SK-N-SH treated with all-trans-retinoic acid at 6 μM for 48 hours (cell line): ENCODE measurements at regions not wholly inside any gene's neighbourhood (a gene's known extent, or its start where the extent isn't known, plus 50 kb on each side); places are given as distances from the start of the nearest gene placed in this dataset.

ENCODE experiments used
- ATAC-seq: fragments of 200-7000 bp; cut with Tn5 transposase; 3 replicates; pipeline ENCODE4 v1.9.1; 2020; ENCODE audit warnings: mild to moderate bottlenecking, moderate library complexity
- ARNTL ChIP-seq: fragments of 450-650 bp; formaldehyde crosslinking; IDR thresholded peaks from 2 replicates; pipeline ENCODE4 v1.5.0; 2020; ENCODE audit warnings: low read depth, mild to moderate bottlenecking, moderate library complexity, borderline replicate concordance
- BACH2 ChIP-seq: fragments of 250-450 bp; sonication (Bioruptor Pico); IDR thresholded peaks from 2 replicates; pipeline ENCODE4 v1.9.0; 2021; ENCODE audit warnings: mild to moderate bottlenecking, borderline replicate concordance
- CSDC2 ChIP-seq: fragments of 250-450 bp; sonication (Bioruptor Pico); IDR thresholded peaks from 2 replicates; pipeline ENCODE4 v1.5.0; 2020; ENCODE audit warnings: mild to moderate bottlenecking, moderate library complexity
- ESRRG ChIP-seq: fragments of 250-450 bp; sonication (Bioruptor Pico); IDR thresholded peaks from 2 replicates; pipeline ENCODE4 v1.6.1; 2021; ENCODE audit warnings: mild to moderate bottlenecking
- GLIS3 ChIP-seq: fragments of 250-450 bp; sonication (Bioruptor Pico); IDR thresholded peaks from 2 replicates; pipeline ENCODE4 v1.5.0; 2020; ENCODE audit warnings: mild to moderate bottlenecking, moderate library complexity
- ISL1 ChIP-seq: fragments of 250-450 bp; sonication (Bioruptor Pico); IDR thresholded peaks from 2 replicates; pipeline ENCODE4 v2.1.2; 2022; ENCODE audit warnings: mild to moderate bottlenecking, moderate library complexity
- OSR1 ChIP-seq: fragments of 250-450 bp; sonication (Bioruptor Pico); IDR thresholded peaks from 2 replicates; pipeline ENCODE4 v1.8.0; 2022; ENCODE audit warnings: moderate library complexity, mild to moderate bottlenecking, inconsistent platforms
- PPARA ChIP-seq: fragments of 250-450 bp; sonication (Bioruptor Pico); IDR thresholded peaks from 2 replicates; pipeline ENCODE4 v1.5.0; 2020; ENCODE audit warnings: mild to moderate bottlenecking, borderline replicate concordance
- RARB ChIP-seq: fragments of 250-450 bp; sonication (Bioruptor Pico); IDR thresholded peaks from 2 replicates; pipeline ENCODE4 v1.8.0; 2021; ENCODE audit warnings: mild to moderate bottlenecking, moderate library complexity
- SNAI2 ChIP-seq: fragments of 250-450 bp; sonication (Bioruptor Pico); IDR thresholded peaks from 2 replicates; pipeline ENCODE4 v1.5.0; 2020; ENCODE audit warnings: mild to moderate bottlenecking, moderate library complexity
- TCF4 ChIP-seq: fragments of 250-450 bp; sonication (Bioruptor Pico); IDR thresholded peaks from 2 replicates; pipeline ENCODE4 v1.8.0; 2021; ENCODE audit warnings: mild to moderate bottlenecking, moderate library complexity, borderline replicate concordance
- TOX ChIP-seq: fragments of 250-450 bp; sonication (Bioruptor Pico); IDR thresholded peaks from 2 replicates; pipeline ENCODE4 v1.8.0; 2021; ENCODE audit warnings: mild to moderate bottlenecking, moderate library complexity, borderline replicate concordance
- ZC3H10 ChIP-seq: fragments of 250-450 bp; sonication (Bioruptor Pico); IDR thresholded peaks from 2 replicates; pipeline ENCODE4 v1.5.1; 2021; ENCODE audit warnings: mild to moderate bottlenecking, moderate library complexity
- ZFP3 ChIP-seq: fragments of 250-450 bp; sonication (Bioruptor Pico); IDR thresholded peaks from 2 replicates; pipeline ENCODE4 v1.5.0; 2020; ENCODE audit warnings: mild to moderate bottlenecking, moderate library complexity
- ZFP30 ChIP-seq: fragments of 450-650 bp; formaldehyde crosslinking; IDR thresholded peaks from 2 replicates; pipeline ENCODE4 v1.5.0; 2022; ENCODE audit warnings: mild to moderate bottlenecking, moderate library complexity
- ZNF565 ChIP-seq: fragments of 450-650 bp; formaldehyde crosslinking; conservative IDR thresholded peaks from 2 replicates; pipeline ENCODE4 v1.5.0; 2020; ENCODE audit warnings: low read depth, mild to moderate bottlenecking, moderate library complexity
- ZNF70 ChIP-seq: fragments of 450-650 bp; formaldehyde crosslinking; IDR thresholded peaks from 2 replicates; pipeline ENCODE4 v1.5.0; 2020; ENCODE audit warnings: mild to moderate bottlenecking, moderate library complexity
- ZNF8 ChIP-seq: fragments of 450-650 bp; formaldehyde crosslinking; IDR thresholded peaks from 2 replicates; pipeline ENCODE4 v1.5.0; 2020; ENCODE audit warnings: mild to moderate bottlenecking, moderate library complexity
- TF ChIP-seq, protein P1 (sequence below): fragments of 250-450 bp; sonication (Bioruptor Pico); IDR thresholded peaks from 2 replicates; pipeline ENCODE4 v1.5.1; 2021; ENCODE audit warnings: mild to moderate bottlenecking, moderate library complexity
- TF ChIP-seq, protein P2 (sequence below): fragments of 250-450 bp; sonication (Bioruptor Pico); IDR thresholded peaks from 2 replicates; pipeline ENCODE4 v1.8.0; 2020; ENCODE audit warnings: mild to moderate bottlenecking, moderate library complexity, borderline replicate concordance
- TF ChIP-seq, protein P3 (sequence below): fragments of 250-450 bp; sonication (Bioruptor Pico); IDR thresholded peaks from 2 replicates; pipeline ENCODE4 v1.5.1; 2020; ENCODE audit warnings: low read depth, mild to moderate bottlenecking, moderate library complexity
- TF ChIP-seq, protein P4 (sequence below): fragments of 250-450 bp; sonication (Bioruptor Pico); IDR thresholded peaks from 2 replicates; pipeline ENCODE4 v1.5.0; 2020; ENCODE audit warnings: mild to moderate bottlenecking, moderate library complexity
- TF ChIP-seq, protein P5 (sequence below): fragments of 250-450 bp; sonication (Bioruptor Pico); IDR thresholded peaks from 2 replicates; pipeline ENCODE4 v1.8.0; 2021; ENCODE audit warnings: low read depth, mild to moderate bottlenecking, moderate library complexity, borderline replicate concordance

DNA sequence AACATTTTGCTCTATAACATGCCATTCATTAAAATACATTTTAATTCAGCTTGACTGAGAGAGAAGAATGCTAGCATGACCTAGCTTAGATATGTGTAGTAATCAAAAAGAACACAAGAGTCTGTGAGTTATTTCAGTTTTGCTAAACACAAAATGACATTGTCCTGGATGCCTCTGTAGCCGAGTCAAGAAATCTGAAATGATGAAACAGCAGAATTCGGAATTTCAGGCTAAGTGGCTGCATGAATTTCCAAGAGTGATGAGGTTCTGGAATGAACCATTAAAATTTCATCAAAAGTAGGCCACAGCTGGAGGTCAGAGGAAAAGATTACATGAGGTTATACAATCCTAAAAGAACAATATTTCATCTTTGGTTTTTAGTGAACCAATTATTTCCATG is 79.1 kb upstream of the CXADR start:
- no peak for TF ChIP-seq SNAI2
- no peak for TF ChIP-seq BACH2 (CRISPR knock-in tag)
- TF ChIP-seq, protein P1, sequence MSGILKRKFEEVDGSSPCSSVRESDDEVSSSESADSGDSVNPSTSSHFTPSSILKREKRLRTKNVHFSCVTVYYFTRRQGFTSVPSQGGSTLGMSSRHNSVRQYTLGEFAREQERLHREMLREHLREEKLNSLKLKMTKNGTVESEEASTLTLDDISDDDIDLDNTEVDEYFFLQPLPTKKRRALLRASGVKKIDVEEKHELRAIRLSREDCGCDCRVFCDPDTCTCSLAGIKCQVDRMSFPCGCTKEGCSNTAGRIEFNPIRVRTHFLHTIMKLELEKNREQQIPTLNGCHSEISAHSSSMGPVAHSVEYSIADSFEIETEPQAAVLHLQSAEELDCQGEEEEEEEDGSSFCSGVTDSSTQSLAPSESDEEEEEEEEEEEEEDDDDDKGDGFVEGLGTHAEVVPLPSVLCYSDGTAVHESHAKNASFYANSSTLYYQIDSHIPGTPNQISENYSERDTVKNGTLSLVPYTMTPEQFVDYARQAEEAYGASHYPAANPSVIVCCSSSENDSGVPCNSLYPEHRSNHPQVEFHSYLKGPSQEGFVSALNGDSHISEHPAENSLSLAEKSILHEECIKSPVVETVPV, result no peak
- TF ChIP-seq, all 23 proteins: peak for 0
- ATAC-seq, result no peak

DNA sequence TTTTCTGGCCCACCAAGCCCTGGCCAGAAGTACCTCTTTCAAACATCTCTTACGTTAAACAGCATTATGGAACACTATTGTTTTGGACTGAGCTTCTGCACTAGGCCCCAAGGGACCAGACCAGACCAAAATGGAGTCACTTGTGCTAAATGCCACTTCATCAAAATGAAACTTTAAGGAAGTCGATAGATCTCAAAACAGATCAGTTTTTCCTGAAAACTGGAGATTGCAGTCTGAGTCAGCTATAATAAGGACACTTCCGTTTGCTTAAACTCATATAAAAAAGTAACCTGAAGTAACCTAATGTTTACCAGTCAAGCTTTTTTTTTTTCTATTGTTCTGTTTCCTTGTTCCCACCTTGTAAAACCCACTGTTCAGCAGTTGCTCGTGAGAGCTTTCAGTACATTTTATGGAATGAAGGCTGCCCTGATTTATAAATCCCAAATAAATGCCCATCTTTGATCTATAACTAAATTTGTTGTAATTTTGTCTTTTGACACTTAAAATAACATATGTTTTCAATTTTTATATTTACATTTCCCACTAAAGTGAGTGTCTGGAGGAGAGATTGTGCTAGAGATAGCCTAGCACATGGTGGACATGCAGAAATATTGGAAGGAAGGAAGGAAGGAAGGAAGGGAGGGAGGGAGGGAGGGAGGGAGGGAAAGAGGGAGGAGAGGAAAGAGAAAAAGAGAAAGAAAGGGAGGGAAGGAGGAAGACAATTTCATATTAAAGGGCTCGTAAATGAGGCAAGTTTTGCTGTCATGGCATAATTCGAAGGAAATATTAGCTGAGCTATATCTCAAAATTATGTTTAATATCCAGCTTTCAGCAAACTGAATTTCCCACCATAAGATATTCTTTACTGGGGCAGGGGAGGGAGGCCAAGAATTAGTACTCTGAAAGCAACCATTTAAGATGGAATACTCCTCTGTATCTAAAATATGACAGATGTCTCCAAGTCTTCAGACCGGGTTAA is 77.0 kb upstream of the CXADR start:
- TF ChIP-seq TCF4, result peak; percentile 60; the same call in 1 of the 2 replicates
- TF ChIP-seq, protein P2, sequence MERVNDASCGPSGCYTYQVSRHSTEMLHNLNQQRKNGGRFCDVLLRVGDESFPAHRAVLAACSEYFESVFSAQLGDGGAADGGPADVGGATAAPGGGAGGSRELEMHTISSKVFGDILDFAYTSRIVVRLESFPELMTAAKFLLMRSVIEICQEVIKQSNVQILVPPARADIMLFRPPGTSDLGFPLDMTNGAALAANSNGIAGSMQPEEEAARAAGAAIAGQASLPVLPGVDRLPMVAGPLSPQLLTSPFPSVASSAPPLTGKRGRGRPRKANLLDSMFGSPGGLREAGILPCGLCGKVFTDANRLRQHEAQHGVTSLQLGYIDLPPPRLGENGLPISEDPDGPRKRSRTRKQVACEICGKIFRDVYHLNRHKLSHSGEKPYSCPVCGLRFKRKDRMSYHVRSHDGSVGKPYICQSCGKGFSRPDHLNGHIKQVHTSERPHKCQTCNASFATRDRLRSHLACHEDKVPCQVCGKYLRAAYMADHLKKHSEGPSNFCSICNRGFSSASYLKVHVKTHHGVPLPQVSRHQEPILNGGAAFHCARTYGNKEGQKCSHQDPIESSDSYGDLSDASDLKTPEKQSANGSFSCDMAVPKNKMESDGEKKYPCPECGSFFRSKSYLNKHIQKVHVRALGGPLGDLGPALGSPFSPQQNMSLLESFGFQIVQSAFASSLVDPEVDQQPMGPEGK (CRISPR knock-in tag), result no peak
- TF ChIP-seq, protein P3, sequence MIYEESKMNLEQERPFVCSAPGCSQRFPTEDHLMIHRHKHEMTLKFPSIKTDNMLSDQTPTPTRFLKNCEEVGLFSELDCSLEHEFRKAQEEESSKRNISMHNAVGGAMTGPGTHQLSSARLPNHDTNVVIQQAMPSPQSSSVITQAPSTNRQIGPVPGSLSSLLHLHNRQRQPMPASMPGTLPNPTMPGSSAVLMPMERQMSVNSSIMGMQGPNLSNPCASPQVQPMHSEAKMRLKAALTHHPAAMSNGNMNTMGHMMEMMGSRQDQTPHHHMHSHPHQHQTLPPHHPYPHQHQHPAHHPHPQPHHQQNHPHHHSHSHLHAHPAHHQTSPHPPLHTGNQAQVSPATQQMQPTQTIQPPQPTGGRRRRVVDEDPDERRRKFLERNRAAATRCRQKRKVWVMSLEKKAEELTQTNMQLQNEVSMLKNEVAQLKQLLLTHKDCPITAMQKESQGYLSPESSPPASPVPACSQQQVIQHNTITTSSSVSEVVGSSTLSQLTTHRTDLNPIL (CRISPR knock-in tag), result no peak
- peak; percentile 81; the same call in 1 of the 2 replicates for TF ChIP-seq SNAI2
- peak; percentile 78; the same call in 1 of the 2 replicates for TF ChIP-seq OSR1 (CRISPR knock-in tag)
- no peak for TF ChIP-seq ZNF8 (CRISPR knock-in tag)
- TF ChIP-seq PPARA (CRISPR knock-in tag), result no peak
- no peak for TF ChIP-seq CSDC2 (CRISPR knock-in tag)
- TF ChIP-seq ZFP30 (CRISPR knock-in tag), result no peak
- peak; percentile 69; the same call in 1 of the 2 replicates for TF ChIP-seq TOX
- TF ChIP-seq ZNF565, result 0 out of 2 replicates have a peak, but pooled peaks have one; percentile 31
- TF ChIP-seq ISL1 (CRISPR knock-in tag), result no peak
- TF ChIP-seq ESRRG (CRISPR knock-in tag), result no peak
- no peak for TF ChIP-seq GLIS3 (CRISPR knock-in tag)
- TF ChIP-seq, protein P4, sequence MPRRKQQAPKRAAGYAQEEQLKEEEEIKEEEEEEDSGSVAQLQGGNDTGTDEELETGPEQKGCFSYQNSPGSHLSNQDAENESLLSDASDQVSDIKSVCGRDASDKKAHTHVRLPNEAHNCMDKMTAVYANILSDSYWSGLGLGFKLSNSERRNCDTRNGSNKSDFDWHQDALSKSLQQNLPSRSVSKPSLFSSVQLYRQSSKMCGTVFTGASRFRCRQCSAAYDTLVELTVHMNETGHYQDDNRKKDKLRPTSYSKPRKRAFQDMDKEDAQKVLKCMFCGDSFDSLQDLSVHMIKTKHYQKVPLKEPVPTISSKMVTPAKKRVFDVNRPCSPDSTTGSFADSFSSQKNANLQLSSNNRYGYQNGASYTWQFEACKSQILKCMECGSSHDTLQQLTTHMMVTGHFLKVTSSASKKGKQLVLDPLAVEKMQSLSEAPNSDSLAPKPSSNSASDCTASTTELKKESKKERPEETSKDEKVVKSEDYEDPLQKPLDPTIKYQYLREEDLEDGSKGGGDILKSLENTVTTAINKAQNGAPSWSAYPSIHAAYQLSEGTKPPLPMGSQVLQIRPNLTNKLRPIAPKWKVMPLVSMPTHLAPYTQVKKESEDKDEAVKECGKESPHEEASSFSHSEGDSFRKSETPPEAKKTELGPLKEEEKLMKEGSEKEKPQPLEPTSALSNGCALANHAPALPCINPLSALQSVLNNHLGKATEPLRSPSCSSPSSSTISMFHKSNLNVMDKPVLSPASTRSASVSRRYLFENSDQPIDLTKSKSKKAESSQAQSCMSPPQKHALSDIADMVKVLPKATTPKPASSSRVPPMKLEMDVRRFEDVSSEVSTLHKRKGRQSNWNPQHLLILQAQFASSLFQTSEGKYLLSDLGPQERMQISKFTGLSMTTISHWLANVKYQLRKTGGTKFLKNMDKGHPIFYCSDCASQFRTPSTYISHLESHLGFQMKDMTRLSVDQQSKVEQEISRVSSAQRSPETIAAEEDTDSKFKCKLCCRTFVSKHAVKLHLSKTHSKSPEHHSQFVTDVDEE (CRISPR knock-in tag), result 0 out of 2 replicates have a peak, but pooled peaks have one; percentile 55
- TF ChIP-seq ZC3H10 (CRISPR knock-in tag), result 0 out of 2 replicates have a peak, but pooled peaks have one; percentile 36
- TF ChIP-seq, protein P5, sequence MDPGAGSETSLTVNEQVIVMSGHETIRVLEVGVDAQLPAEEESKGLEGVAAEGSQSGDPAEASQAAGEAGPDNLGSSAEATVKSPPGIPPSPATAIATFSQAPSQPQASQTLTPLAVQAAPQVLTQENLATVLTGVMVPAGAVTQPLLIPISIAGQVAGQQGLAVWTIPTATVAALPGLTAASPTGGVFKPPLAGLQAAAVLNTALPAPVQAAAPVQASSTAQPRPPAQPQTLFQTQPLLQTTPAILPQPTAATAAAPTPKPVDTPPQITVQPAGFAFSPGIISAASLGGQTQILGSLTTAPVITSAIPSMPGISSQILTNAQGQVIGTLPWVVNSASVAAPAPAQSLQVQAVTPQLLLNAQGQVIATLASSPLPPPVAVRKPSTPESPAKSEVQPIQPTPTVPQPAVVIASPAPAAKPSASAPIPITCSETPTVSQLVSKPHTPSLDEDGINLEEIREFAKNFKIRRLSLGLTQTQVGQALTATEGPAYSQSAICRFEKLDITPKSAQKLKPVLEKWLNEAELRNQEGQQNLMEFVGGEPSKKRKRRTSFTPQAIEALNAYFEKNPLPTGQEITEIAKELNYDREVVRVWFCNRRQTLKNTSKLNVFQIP, result no peak
- TF ChIP-seq ZNF70, result no peak
- peak; percentile 64; the same call in 1 of the 2 replicates for TF ChIP-seq RARB (CRISPR knock-in tag)
- TF ChIP-seq ZFP3 (CRISPR knock-in tag), result no peak
- TF ChIP-seq BACH2 (CRISPR knock-in tag), result no peak
- TF ChIP-seq, protein P1, result no peak
- no peak for TF ChIP-seq ARNTL (CRISPR knock-in tag)
- ATAC-seq, result no peak; the same call in 2 of the 3 replicates
